ENCODE measurements at regions not wholly inside any gene's neighbourhood (a gene's known extent, or its start where the extent isn't known, plus 50 kb on each side); places are given as distances from the start of the nearest gene placed in this dataset.

GRCh38 chr6:22028403-22029090 lies 268.3 kb downstream of the PRL start:
- TF ChIP-seq CTCF (IDR thresholded peaks at IDR 0.05; ENCODE audit: insufficient read depth, low read length, severe bottlenecking), result no peak
- FAIRE-seq (no peak), DNase-seq (ENCODE audit: low read depth) (no peak)

GRCh38 chr6:22029171-22029570 lies 267.7 kb downstream of the PRL start:
- no peak overlapping the region for H3K4me3 ChIP-seq (ENCODE audit: low read depth, low read length)
- H3K27me3 ChIP-seq (ENCODE audit: control insufficient read depth, insufficient read depth, low read length), result no peaks in the 10 kb centered on the region
- H3K36me3 ChIP-seq (ENCODE audit: control insufficient read depth, insufficient read depth, low read length), result no peaks in the 10 kb centered on the region
- FAIRE-seq (no peak), DNase-seq (ENCODE audit: low read depth) (no peak)
- no peak for TF ChIP-seq CTCF (IDR thresholded peaks at IDR 0.05; ENCODE audit: insufficient read depth, low read length, severe bottlenecking)

More at GRCh38 chr6:22028403-22029090, 268.3 kb downstream of the PRL start:
- no peak overlapping the region for H3K4me3 ChIP-seq (ENCODE audit: low read depth, low read length)
- no peaks in the 10 kb centered on the region for H3K36me3 ChIP-seq (ENCODE audit: control insufficient read depth, insufficient read depth, low read length)
- H3K27me3 ChIP-seq (ENCODE audit: control insufficient read depth, insufficient read depth, low read length), result no peaks in the 10 kb centered on the region

- FAIRE-seq (no peak), DNase-seq (ENCODE audit: low read depth) (no peak)
- TF ChIP-seq CTCF (IDR thresholded peaks at IDR 0.05; ENCODE audit: insufficient read depth, low read length, severe bottlenecking), result no peak
- Histone ChIP-seq H3K4me3 (ENCODE audit: low read depth, low read length) (no peak overlapping the region), H3K36me3 (ENCODE audit: control insufficient read depth, insufficient read depth, low read length) (no peaks in the 10 kb centered on the region), H3K27me3 (ENCODE audit: control insufficient read depth, insufficient read depth, low read length) (no peaks in the 10 kb centered on the region)
Observed at GRCh38 chr6:22030730-22031619, 265.9 kb downstream of the PRL start.

GRCh38 chr6:22035690-22036089 lies 261.1 kb downstream of the PRL start:
- H3K27me3 ChIP-seq (ENCODE audit: control insufficient read depth, insufficient read depth, low read length), result no peaks in the 10 kb centered on the region
- no peak for TF ChIP-seq CTCF (IDR thresholded peaks at IDR 0.05; ENCODE audit: insufficient read depth, low read length, severe bottlenecking)
- no peak overlapping the region for H3K4me3 ChIP-seq (ENCODE audit: low read depth, low read length)
- H3K36me3 ChIP-seq (ENCODE audit: control insufficient read depth, insufficient read depth, low read length), result no peaks in the 10 kb centered on the region
- no peak for FAIRE-seq
- DNase-seq (ENCODE audit: low read depth), result peak; percentile 8

- Histone ChIP-seq H3K27me3 (ENCODE audit: control insufficient read depth, insufficient read depth, low read length) (no peaks in the 10 kb centered on the region), H3K4me3 (ENCODE audit: low read depth, low read length) (no peak overlapping the region), H3K36me3 (ENCODE audit: control insufficient read depth, insufficient read depth, low read length) (no peaks in the 10 kb centered on the region)
- FAIRE-seq, result no peak
- no peak for TF ChIP-seq CTCF (IDR thresholded peaks at IDR 0.05; ENCODE audit: insufficient read depth, low read length, severe bottlenecking)
- DNase-seq (ENCODE audit: low read depth), result peak; percentile 83
Observed at GRCh38 chr6:22036275-22036674, 260.6 kb downstream of the PRL start.

Data from bronchial epithelial cell (primary cell).